Astrocyte (in vitro differentiated cells and primary cell): ENCODE measurements at regions not wholly inside any gene's neighbourhood (a gene's known extent, or its start where the extent isn't known, plus 50 kb on each side); places are given as distances from the start of the nearest gene placed in this dataset.

ENCODE experiments used
- DNase-seq: peaks from one replicate; pipeline ENCODE4 v3.0.0-alpha.2; 2010; ENCODE audit warnings: low read depth
- FAIRE-seq: peaks from 2 replicates; lab custom pipeline; 2011; peaks lifted over from hg19 to GRCh38; lab: Jason Lieb, UNC
- H2AFZ ChIP-seq: 2 replicates; pipeline ENCODE4 v1.6.0; 2012; ENCODE audit warnings: low read depth, low read length, inconsistent platforms
- H3K27ac ChIP-seq: 2 replicates; pipeline ENCODE4 v1.5.1; 2011; ENCODE audit warnings: low read depth, low read length, inconsistent platforms
- H3K27me3 ChIP-seq: 2 replicates; pipeline ENCODE4 v1.6.0; 2011; ENCODE audit warnings: low read length, inconsistent platforms; ENCODE audit not compliant: insufficient read depth
- H3K36me3 ChIP-seq: 2 replicates; pipeline ENCODE4 v1.5.1; 2011; ENCODE audit warnings: low read length, inconsistent platforms; ENCODE audit not compliant: insufficient read depth
- H3K4me1 ChIP-seq: 2 replicates; pipeline ENCODE4 v1.5.1; 2011; ENCODE audit warnings: low read length, inconsistent platforms; ENCODE audit not compliant: insufficient read depth
- H3K4me2 ChIP-seq: 2 replicates; pipeline ENCODE4 v1.6.0; 2012; ENCODE audit warnings: low read length, inconsistent platforms
- H3K4me3 ChIP-seq: 2 replicates; pipeline ENCODE4 v1.5.1; 2011; ENCODE audit warnings: low read depth, mild to moderate bottlenecking, low read length, inconsistent platforms; ENCODE audit not compliant: insufficient read depth
- H3K79me2 ChIP-seq: 2 replicates; pipeline ENCODE4 v1.6.0; 2012; ENCODE audit warnings: mild to moderate bottlenecking, low read length, inconsistent platforms; ENCODE audit not compliant: insufficient read depth
- H3K9ac ChIP-seq: 2 replicates; pipeline ENCODE4 v1.6.0; 2012; ENCODE audit warnings: mild to moderate bottlenecking, low read length, inconsistent platforms
- H3K9me3 ChIP-seq: 2 replicates; pipeline ENCODE4 v1.5.1; 2012; ENCODE audit warnings: low read depth, mild to moderate bottlenecking, low read length, inconsistent platforms; ENCODE audit not compliant: insufficient read depth
- H4K20me1 ChIP-seq: 2 replicates; pipeline ENCODE4 v1.6.0; 2012; ENCODE audit warnings: low read length, inconsistent platforms; ENCODE audit not compliant: insufficient read depth
- H3K27ac Mint-ChIP-seq: one replicate; pipeline ENCODE4 v1.8.0; 2021; ENCODE audit warnings: mild to moderate bottlenecking, mixed read lengths; ENCODE audit not compliant: unreplicated experiment
- H3K27me3 Mint-ChIP-seq: one replicate; pipeline ENCODE4 v1.8.0; 2021; ENCODE audit warnings: low read depth, mixed read lengths; ENCODE audit not compliant: unreplicated experiment
- H3K36me3 Mint-ChIP-seq: one replicate; pipeline ENCODE4 v1.8.0; 2021; ENCODE audit warnings: low read depth, mixed read lengths; ENCODE audit not compliant: unreplicated experiment
- H3K4me1 Mint-ChIP-seq: one replicate; pipeline ENCODE4 v1.8.0; 2021; ENCODE audit warnings: low read depth, mixed read lengths; ENCODE audit not compliant: unreplicated experiment
- H3K4me3 Mint-ChIP-seq: one replicate; pipeline ENCODE4 v1.8.0; 2021; ENCODE audit warnings: mild to moderate bottlenecking, moderate library complexity, mixed read lengths; ENCODE audit not compliant: unreplicated experiment
- H3K9me3 Mint-ChIP-seq: one replicate; pipeline ENCODE4 v1.8.0; 2021; ENCODE audit warnings: mild to moderate bottlenecking, mixed read lengths; ENCODE audit not compliant: unreplicated experiment
- EZH2 ChIP-seq: IDR thresholded peaks from 2 replicates; pipeline ENCODE4 v1.6.1; 2012; ENCODE audit warnings: mild to moderate bottlenecking, low read length, inconsistent platforms; ENCODE audit not compliant: insufficient read depth
- TF ChIP-seq, protein P1 (sequence below): IDR thresholded peaks from 2 replicates; pipeline ENCODE4 v1.5.1; 2011; ENCODE audit warnings: low read depth, mild to moderate bottlenecking, inconsistent platforms, low read length, moderate library complexity; ENCODE audit not compliant: insufficient read depth

DNA sequence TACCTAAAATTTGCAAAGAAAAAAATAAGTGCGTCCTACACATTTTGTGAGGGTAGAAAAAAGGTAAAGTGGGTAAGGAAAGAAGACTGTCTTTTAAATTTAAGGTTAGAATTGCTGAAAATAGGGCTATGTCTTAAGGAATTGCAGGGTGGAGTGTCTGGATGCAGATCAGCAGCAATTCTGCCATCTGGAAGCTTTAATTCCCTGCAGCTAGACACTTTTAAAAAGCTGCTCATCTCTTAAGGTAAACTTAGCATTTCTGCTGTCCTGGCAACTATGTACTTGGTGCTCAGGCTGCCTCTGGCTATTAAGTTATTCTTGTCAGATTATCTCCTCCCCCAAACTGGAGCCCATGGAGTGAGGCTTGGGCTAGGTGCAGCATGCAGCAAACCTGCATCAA, 420.2 kb downstream of the SI start:
- Mint-ChIP-seq H3K27ac (no peak overlapping the region), H3K36me3 (no peaks in the 10 kb centered on the region), H3K9me3 (no peaks in the 10 kb centered on the region), H3K27me3 (no peaks in the 10 kb centered on the region), H3K4me3 (no peak overlapping the region), H3K4me1 (no peaks in the 10 kb centered on the region)
- Histone ChIP-seq H3K36me3 (no peaks in the 10 kb centered on the region), H3K9me3 (no peaks in the 10 kb centered on the region), H2AFZ (no peak overlapping the region), H4K20me1 (no peaks in the 10 kb centered on the region), H3K4me2 (no peak overlapping the region), H3K4me1 (no peaks in the 10 kb centered on the region), H3K79me2 (no peaks in the 10 kb centered on the region), H3K4me3 (no peak overlapping the region), H3K27me3 (no peaks in the 10 kb centered on the region), H3K9ac (no peak overlapping the region), H3K27ac (no peak overlapping the region)
- TF ChIP-seq EZH2 = no peak
- TF ChIP-seq, protein P1, sequence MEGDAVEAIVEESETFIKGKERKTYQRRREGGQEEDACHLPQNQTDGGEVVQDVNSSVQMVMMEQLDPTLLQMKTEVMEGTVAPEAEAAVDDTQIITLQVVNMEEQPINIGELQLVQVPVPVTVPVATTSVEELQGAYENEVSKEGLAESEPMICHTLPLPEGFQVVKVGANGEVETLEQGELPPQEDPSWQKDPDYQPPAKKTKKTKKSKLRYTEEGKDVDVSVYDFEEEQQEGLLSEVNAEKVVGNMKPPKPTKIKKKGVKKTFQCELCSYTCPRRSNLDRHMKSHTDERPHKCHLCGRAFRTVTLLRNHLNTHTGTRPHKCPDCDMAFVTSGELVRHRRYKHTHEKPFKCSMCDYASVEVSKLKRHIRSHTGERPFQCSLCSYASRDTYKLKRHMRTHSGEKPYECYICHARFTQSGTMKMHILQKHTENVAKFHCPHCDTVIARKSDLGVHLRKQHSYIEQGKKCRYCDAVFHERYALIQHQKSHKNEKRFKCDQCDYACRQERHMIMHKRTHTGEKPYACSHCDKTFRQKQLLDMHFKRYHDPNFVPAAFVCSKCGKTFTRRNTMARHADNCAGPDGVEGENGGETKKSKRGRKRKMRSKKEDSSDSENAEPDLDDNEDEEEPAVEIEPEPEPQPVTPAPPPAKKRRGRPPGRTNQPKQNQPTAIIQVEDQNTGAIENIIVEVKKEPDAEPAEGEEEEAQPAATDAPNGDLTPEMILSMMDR = no peak
- FAIRE-seq = no peak
- DNase-seq = no peak

DNA sequence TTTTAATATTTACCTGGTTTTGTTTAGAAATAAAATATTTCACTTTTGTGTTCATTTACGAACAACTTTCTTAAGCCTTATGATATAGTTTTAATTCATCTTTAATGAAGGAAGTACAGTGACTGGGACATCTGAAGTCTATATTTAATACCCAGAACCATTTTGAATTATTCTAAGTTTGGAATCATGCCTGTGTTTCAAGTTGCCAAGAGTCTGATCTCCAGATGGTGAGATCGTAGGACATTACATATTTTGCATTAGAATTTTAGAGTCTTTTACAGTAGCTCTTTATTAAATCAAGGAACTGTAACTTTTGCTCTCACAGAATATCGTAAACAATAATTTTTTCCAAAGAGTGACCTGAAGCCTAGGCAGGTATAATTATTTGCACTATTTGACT, 420.7 kb downstream of the SI start:
- Histone ChIP-seq H3K9ac (no peak overlapping the region), H3K4me1 (no peaks in the 10 kb centered on the region), H4K20me1 (no peaks in the 10 kb centered on the region), H3K27ac (no peak overlapping the region), H3K4me2 (no peak overlapping the region), H3K4me3 (no peak overlapping the region), H3K36me3 (no peaks in the 10 kb centered on the region), H3K79me2 (no peaks in the 10 kb centered on the region), H3K9me3 (no peaks in the 10 kb centered on the region), H3K27me3 (no peaks in the 10 kb centered on the region), H2AFZ (no peak overlapping the region)
- DNase-seq (no peak), FAIRE-seq (no peak)
- H3K36me3 Mint-ChIP-seq = no peaks in the 10 kb centered on the region
- H3K27ac Mint-ChIP-seq = no peak overlapping the region
- H3K9me3 Mint-ChIP-seq = no peaks in the 10 kb centered on the region
- TF ChIP-seq, protein P1 = no peak
- no peak for TF ChIP-seq EZH2
- H3K4me3 Mint-ChIP-seq = no peak overlapping the region
- no peaks in the 10 kb centered on the region for H3K4me1 Mint-ChIP-seq
- H3K27me3 Mint-ChIP-seq = no peaks in the 10 kb centered on the region

DNA sequence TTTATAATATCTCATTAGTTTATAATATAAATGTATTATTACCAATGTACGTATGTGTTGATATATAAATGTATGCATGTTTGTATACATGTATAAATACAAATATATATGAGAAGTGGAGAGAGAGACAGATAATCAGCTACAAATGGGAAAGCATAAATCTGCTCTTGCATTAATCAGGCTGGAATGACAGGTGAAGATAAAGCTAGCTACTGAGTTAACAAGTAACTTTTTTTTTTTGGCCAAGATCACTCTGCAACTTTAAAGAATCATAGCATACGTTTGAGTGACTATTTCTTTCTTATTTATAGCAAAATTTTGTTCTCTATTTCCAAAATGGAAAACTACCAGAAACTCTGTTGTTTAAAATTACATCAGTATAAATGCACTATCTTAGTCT, 422.8 kb downstream of the SI start:
- no peak for TF ChIP-seq EZH2
- H3K79me2 ChIP-seq = no peaks in the 10 kb centered on the region
- H3K27ac ChIP-seq = no peak overlapping the region
- DNase-seq = no peak
- no peaks in the 10 kb centered on the region for H4K20me1 ChIP-seq
- Mint-ChIP-seq H3K9me3 (no peaks in the 10 kb centered on the region), H3K27ac (no peak overlapping the region), H3K36me3 (no peaks in the 10 kb centered on the region), H3K27me3 (no peaks in the 10 kb centered on the region), H3K4me1 (no peaks in the 10 kb centered on the region), H3K4me3 (no peak overlapping the region)
- H3K9ac ChIP-seq = no peak overlapping the region
- H3K9me3 ChIP-seq = no peaks in the 10 kb centered on the region
- H3K36me3 ChIP-seq = no peaks in the 10 kb centered on the region
- no peaks in the 10 kb centered on the region for H3K4me1 ChIP-seq
- no peak overlapping the region for H3K4me2 ChIP-seq
- H2AFZ ChIP-seq = no peak overlapping the region
- no peak overlapping the region for H3K4me3 ChIP-seq
- H3K27me3 ChIP-seq = no peaks in the 10 kb centered on the region
- no peak for FAIRE-seq
